Ovary (tissue), 7 donors: ENCODE measurements at regions not wholly inside any gene's neighbourhood (a gene's known extent, or its start where the extent isn't known, plus 50 kb on each side); places are given as distances from the start of the nearest gene placed in this dataset.

Experiments used
- DNase-seq, 5 donors: peaks; one replicate each; pipeline ENCODE4 v3.0.0-alpha.2; 2019 to 2020
- H3K27ac ChIP-seq, 2 donors: fragments of 200-600 bp; one replicate each; pipeline versions ENCODE4 v1.5.1 to v1.8.0; 2019 to 2022
- H3K27me3 ChIP-seq: fragments of 200-600 bp; one replicate; pipeline ENCODE4 v1.8.0; 2022
- H3K36me3 ChIP-seq: fragments of 200-600 bp; sonication (generic); one replicate; pipeline ENCODE4 v1.5.1; 2019
- H3K4me1 ChIP-seq: one replicate; pipeline ENCODE4 v1.8.1; 2013; ENCODE audit warnings: mild to moderate bottlenecking, moderate library complexity; ENCODE audit not compliant: insufficient read depth
- H3K4me3 ChIP-seq: fragments of 200-600 bp; sonication (generic); one replicate; pipeline ENCODE4 v1.5.1; 2017
- H3K9me3 ChIP-seq, 2 donors: fragments of 200-600 bp in 1 of 2; sonication (generic) in 1 of 2; one replicate each; pipeline versions ENCODE4 v1.5.1 to v1.8.1; 2013 to 2019; ENCODE audit warnings: mild to moderate bottlenecking in 1 of 2, moderate library complexity in 1 of 2
- EP300 ChIP-seq: sonication (generic); formaldehyde crosslinking; IDR thresholded peaks from one replicate; pipeline ENCODE4 v1.6.1; 2017; ENCODE audit warnings: antibody characterized with exemption
- POLR2A ChIP-seq: fragments of 450-650 bp; IDR thresholded peaks from one replicate; pipeline ENCODE4 v1.6.1; 2017; ENCODE audit warnings: antibody characterized with exemption, mild to moderate bottlenecking, moderate library complexity
- WGBS, 3 donors: extraction: QIAGEN DNeasy Blood & Tissue Kit in 1 of 3; methylation state at CpG; one replicate each; pipeline versions ENCODE4 v1.1.5 to v1.1.7; 2013 to 2017; 5-methylcytosine and 5-hydroxymethylcytosine counted together
- intact Hi-C, 4 donors: fragments of 100-400 bp; cut with DNase I; formaldehyde crosslinking; loops; one replicate each; pipeline versions ENCODE4 v1.11.0 to v1.15.1; 2022 to 2023
- TF ChIP-seq, protein P1 (sequence below), 3 donors: fragments of 450-650 bp in 2 of 3; fragments of 200-600 bp in 1 of 3; IDR thresholded peaks; one replicate each; pipeline versions ENCODE4 v1.5.1 to v1.8.0; 2016 to 2022; ENCODE audit warnings: antibody characterized with exemption in 3 of 3, mild to moderate bottlenecking in 1 of 3
- donor health status: DM: no; HTN: no; CAD: no; lungs with moderate emphysema.
- donor health status: DM: no; HTN: no; CAD: no.
- donor health status: Bipolar disorder and iron deficiency.
- donor health status: DM: no; HTN: no; CAD: no.
- donor health status: DM: yes; HTN: yes; CAD: no.

DNA sequence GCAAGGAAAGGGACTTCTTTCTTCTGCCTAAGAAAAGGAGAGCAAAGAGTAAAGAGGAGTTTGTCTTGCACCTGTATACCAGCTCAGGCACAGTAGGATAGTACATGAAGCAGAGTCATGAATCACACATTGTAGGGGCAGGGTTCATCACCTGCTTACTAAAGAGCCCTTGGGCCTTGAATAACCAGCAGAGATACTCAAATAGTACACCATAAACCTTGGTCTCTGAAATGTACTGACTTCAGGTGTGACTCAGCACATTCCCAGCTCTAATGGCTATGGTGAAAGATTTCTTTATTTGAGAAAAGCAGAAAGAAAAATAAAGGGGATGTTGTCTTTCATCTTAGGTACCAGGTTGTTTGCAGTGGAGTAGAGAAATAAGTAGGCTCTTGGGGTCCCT lies 122.8 kb downstream of the KDM5D start:
- no peak for DNase-seq
- intact Hi-C loops, result no loop called here
- no peaks in the 10 kb centered on the region for H3K9me3 ChIP-seq

DNA sequence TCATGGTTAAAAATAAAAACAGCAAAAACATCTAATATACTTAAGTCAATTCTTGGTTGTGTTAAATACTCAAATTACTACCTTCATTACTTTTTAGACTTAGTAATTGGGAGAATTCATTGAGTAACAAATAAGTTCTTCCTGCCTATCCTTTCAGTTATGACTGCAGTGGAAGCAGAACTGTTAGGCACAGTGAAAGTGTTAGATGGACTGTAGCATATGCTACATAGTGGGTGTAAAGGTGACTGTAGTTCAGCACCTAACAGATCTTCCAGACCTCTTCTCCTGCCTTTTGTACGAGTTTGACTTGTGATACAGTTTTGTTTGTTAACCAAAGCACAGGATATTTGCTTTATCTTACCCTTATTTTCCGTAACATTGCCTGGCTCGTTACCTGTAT lies 143.4 kb downstream of the KDM5D start:
- WGBS, 3 donors, result no CpG with 5 or more reads among the region's 3 CpGs

More for the DNA sequence above, 122.8 kb downstream of the KDM5D start:
- Histone ChIP-seq H3K27me3 (no peaks in the 10 kb centered on the region), H3K27ac (no peak overlapping the region), H3K4me1 (no peaks in the 10 kb centered on the region), H3K36me3 (no peaks in the 10 kb centered on the region), H3K4me3 (no peak overlapping the region)
- no peak for TF ChIP-seq POLR2A
- TF ChIP-seq, protein P1, sequence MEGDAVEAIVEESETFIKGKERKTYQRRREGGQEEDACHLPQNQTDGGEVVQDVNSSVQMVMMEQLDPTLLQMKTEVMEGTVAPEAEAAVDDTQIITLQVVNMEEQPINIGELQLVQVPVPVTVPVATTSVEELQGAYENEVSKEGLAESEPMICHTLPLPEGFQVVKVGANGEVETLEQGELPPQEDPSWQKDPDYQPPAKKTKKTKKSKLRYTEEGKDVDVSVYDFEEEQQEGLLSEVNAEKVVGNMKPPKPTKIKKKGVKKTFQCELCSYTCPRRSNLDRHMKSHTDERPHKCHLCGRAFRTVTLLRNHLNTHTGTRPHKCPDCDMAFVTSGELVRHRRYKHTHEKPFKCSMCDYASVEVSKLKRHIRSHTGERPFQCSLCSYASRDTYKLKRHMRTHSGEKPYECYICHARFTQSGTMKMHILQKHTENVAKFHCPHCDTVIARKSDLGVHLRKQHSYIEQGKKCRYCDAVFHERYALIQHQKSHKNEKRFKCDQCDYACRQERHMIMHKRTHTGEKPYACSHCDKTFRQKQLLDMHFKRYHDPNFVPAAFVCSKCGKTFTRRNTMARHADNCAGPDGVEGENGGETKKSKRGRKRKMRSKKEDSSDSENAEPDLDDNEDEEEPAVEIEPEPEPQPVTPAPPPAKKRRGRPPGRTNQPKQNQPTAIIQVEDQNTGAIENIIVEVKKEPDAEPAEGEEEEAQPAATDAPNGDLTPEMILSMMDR (IDR thresholded peaks at IDR 0.05), result no peak
- no peak for TF ChIP-seq EP300

DNA sequence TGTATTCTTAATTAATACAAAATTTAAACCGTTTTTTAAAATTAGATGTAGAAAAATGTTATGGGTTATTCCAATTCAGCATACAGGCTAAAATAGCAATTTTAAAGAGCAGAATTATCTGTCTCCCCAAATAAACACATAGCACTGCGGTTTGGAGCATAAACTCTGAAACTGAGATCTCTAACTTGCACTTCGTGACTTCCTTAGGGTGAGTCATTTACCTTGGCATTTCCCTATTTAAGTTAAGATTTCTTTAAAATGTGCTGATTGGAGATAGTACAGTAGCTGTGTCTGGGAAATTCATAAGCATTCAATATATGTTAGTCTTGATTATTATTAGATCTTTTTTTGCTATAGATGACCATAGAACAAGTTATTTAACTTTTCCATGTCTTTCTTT lies 143.8 kb downstream of the KDM5D start:
- Histone ChIP-seq H3K4me3 (no peak overlapping the region), H3K9me3 (no peaks in the 10 kb centered on the region), H3K4me1 (no peaks in the 10 kb centered on the region), H3K27me3 (no peaks in the 10 kb centered on the region), H3K27ac (no peak overlapping the region), H3K36me3 (no peaks in the 10 kb centered on the region)
- no CpG with 5 or more reads among the region's 3 CpGs for WGBS, 3 donors
- intact Hi-C loops, result no loop called here
- DNase-seq, result no peak
- TF ChIP-seq EP300, result no peak
- no peak for TF ChIP-seq POLR2A
- TF ChIP-seq, protein P1 (IDR thresholded peaks at IDR 0.05), result no peak

More for the DNA sequence above, 143.4 kb downstream of the KDM5D start:
- intact Hi-C loops, result no loop called here
- H3K36me3 ChIP-seq, result no peaks in the 10 kb centered on the region
- no peak for DNase-seq
- no peak overlapping the region for H3K27ac ChIP-seq
- H3K27me3 ChIP-seq, result no peaks in the 10 kb centered on the region
- no peaks in the 10 kb centered on the region for H3K9me3 ChIP-seq
- H3K4me1 ChIP-seq, result no peaks in the 10 kb centered on the region
- no peak overlapping the region for H3K4me3 ChIP-seq
- TF ChIP-seq EP300 (no peak), POLR2A (no peak)
- TF ChIP-seq, protein P1 (IDR thresholded peaks at IDR 0.05), result no peak

DNA sequence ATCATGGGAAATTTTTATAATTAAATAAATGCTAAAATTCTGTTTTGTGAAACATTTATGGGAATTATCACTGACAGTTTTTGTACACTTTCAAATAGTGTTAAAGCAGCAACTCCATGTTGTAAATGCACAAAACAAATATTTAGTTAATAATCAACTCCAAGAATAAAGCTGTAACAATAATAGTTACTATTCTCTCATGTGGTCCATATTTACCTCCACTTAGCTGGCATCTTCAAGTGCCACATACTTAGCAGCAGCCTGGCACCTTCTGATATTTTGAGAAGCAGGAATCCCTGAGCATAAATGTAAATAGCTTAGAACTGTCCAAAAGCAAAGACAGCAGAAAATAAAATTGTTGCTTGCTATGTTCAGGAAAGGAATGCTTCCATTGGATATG lies 154.3 kb downstream of the KDM5D start:
- intact Hi-C loops, result no loop called here

More for the DNA sequence above, 154.3 kb downstream of the KDM5D start:
- Histone ChIP-seq H3K36me3 (no peaks in the 10 kb centered on the region), H3K9me3 (no peaks in the 10 kb centered on the region), H3K4me3 (no peak overlapping the region), H3K27ac (no peak overlapping the region), H3K4me1 (no peaks in the 10 kb centered on the region), H3K27me3 (no peaks in the 10 kb centered on the region)
- TF ChIP-seq POLR2A, result no peak
- TF ChIP-seq, protein P1 (IDR thresholded peaks at IDR 0.05), result no peak
- TF ChIP-seq EP300, result no peak
- DNase-seq, result no peak
